Vagina (tissue), 2 donors: ENCODE measurements at regions not wholly inside any gene's neighbourhood (a gene's known extent, or its start where the extent isn't known, plus 50 kb on each side); places are given as distances from the start of the nearest gene placed in this dataset.
"Not testable (repeated sequence)": the region's sequence is repeated elsewhere in the genome, so short reads cannot be mapped to it uniquely, and the experiment has no call there.

Experiments used
- DNase-seq, 2 donors: peaks; one replicate each; pipeline ENCODE4 v3.0.0-alpha.2; 2017; ENCODE audit errors: extremely low spot score in 2 of 2
- H3K27ac ChIP-seq: fragments of 200-600 bp; sonication (generic); one replicate; pipeline ENCODE4 v1.5.1; 2019
- H3K27me3 ChIP-seq: fragments of 200-600 bp; sonication (generic); one replicate; pipeline ENCODE4 v1.5.1; 2019
- H3K36me3 ChIP-seq, 2 donors: fragments of 200-600 bp; sonication (generic); one replicate each; pipeline ENCODE4 v1.5.1; 2017 to 2019
- H3K4me1 ChIP-seq: fragments of 200-600 bp; sonication (generic); one replicate; pipeline ENCODE4 v1.5.1; 2019
- H3K4me3 ChIP-seq, 2 donors: fragments of 200-600 bp; sonication (generic); 1 replicate in 1 of 2; 2 replicates in 1 of 2; pipeline ENCODE4 v1.5.1; 2016 to 2019
- H3K9me3 ChIP-seq: fragments of 200-600 bp; sonication (generic); one replicate; pipeline ENCODE4 v1.5.1; 2019
- CTCF ChIP-seq, 3 experiments: fragments of 450-650 bp in 2 of 3; fragments of 200-600 bp in 1 of 3; sonication (generic) in 1 of 3; IDR thresholded peaks; one replicate each; pipeline ENCODE4 v1.5.1; 2017 to 2019; ENCODE audit warnings: antibody characterized with exemption in 3 of 3, mild to moderate bottlenecking in 2 of 3, moderate library complexity in 2 of 3
- POLR2A ChIP-seq, 2 donors: fragments of 450-650 bp; IDR thresholded peaks; one replicate each; pipeline ENCODE4 v1.6.1; 2017; ENCODE audit warnings: antibody characterized with exemption in 2 of 2, mild to moderate bottlenecking in 2 of 2, moderate library complexity in 2 of 2
- POLR2AphosphoS5 ChIP-seq, 2 donors: sonication (generic); formaldehyde crosslinking; IDR thresholded peaks; one replicate each; pipeline ENCODE4 v1.9.0; 2017; ENCODE audit warnings: antibody characterized with exemption in 2 of 2, mild to moderate bottlenecking in 2 of 2, low read depth in 1 of 2; ENCODE audit not compliant: insufficient read depth in 1 of 2
- intact Hi-C: fragments of 100-400 bp; cut with DNase I; formaldehyde crosslinking; loops from one replicate; pipeline ENCODE4 v1.15.1; 2023

GRCh38 chr18:56282234-56283104 is 355.9 kb downstream of the TXNL1 start:
- H3K27me3 ChIP-seq: no peaks in the 10 kb centered on the region
- H3K4me1 ChIP-seq: no peaks in the 10 kb centered on the region
- H3K36me3 ChIP-seq: no peaks in the 10 kb centered on the region
- no peak overlapping the region for H3K4me3 ChIP-seq
- no peaks in the 10 kb centered on the region for H3K9me3 ChIP-seq
- H3K27ac ChIP-seq: no peak overlapping the region
- intact Hi-C loops: no loop called here
- DNase-seq: no peak
- TF ChIP-seq CTCF (IDR thresholded peaks at IDR 0.05) (no peak), POLR2AphosphoS5 (IDR thresholded peaks at IDR 0.05; ENCODE audit: insufficient read depth in 1 of 2, low read depth in 1 of 2) (no peak), POLR2A (IDR thresholded peaks at IDR 0.05) (no peak)

- H3K27ac ChIP-seq, H3K27me3 ChIP-seq, intact Hi-C loops: not testable (repeated sequence)
Observed at GRCh38 chr18:56279816-56280215, 358.6 kb downstream of the TXNL1 start.

GRCh38 chr18:56278421-56279003 is 359.9 kb downstream of the TXNL1 start:
- Histone ChIP-seq H3K4me1 (no peaks in the 10 kb centered on the region), H3K27ac (no peak overlapping the region), H3K27me3 (no peaks in the 10 kb centered on the region), H3K36me3 (no peaks in the 10 kb centered on the region), H3K9me3 (no peaks in the 10 kb centered on the region), H3K4me3 (no peak overlapping the region)
- DNase-seq: no peak
- intact Hi-C loops: no loop called here
- TF ChIP-seq POLR2AphosphoS5 (IDR thresholded peaks at IDR 0.05; ENCODE audit: insufficient read depth in 1 of 2, low read depth in 1 of 2) (no peak), POLR2A (IDR thresholded peaks at IDR 0.05) (no peak)

More at GRCh38 chr18:56279816-56280215, 358.6 kb downstream of the TXNL1 start:
- not testable (repeated sequence) for H3K4me1 ChIP-seq, H3K36me3 ChIP-seq, H3K4me3 ChIP-seq, DNase-seq, H3K9me3 ChIP-seq

GRCh38 chr18:56276466-56276865 is 361.9 kb downstream of the TXNL1 start:
- Histone ChIP-seq H3K9me3 (no peaks in the 10 kb centered on the region), H3K27me3 (no peaks in the 10 kb centered on the region), H3K4me3 (no peak overlapping the region), H3K4me1 (no peaks in the 10 kb centered on the region), H3K27ac (no peak overlapping the region), H3K36me3 (no peaks in the 10 kb centered on the region)
- TF ChIP-seq POLR2A (IDR thresholded peaks at IDR 0.05) (no peak), CTCF (IDR thresholded peaks at IDR 0.05) (no peak), POLR2AphosphoS5 (IDR thresholded peaks at IDR 0.05; ENCODE audit: insufficient read depth in 1 of 2, low read depth in 1 of 2) (no peak)
- intact Hi-C loops: no loop called here
- no peak for DNase-seq

GRCh38 chr18:56273541-56274219 is 364.7 kb downstream of the TXNL1 start:
- Histone ChIP-seq H3K4me3 (no peak overlapping the region), H3K27ac (no peak overlapping the region), H3K36me3 (no peaks in the 10 kb centered on the region), H3K9me3 (no peaks in the 10 kb centered on the region), H3K27me3 (no peaks in the 10 kb centered on the region), H3K4me1 (no peaks in the 10 kb centered on the region)
- DNase-seq: no peak
- TF ChIP-seq POLR2A (IDR thresholded peaks at IDR 0.05) (no peak), POLR2AphosphoS5 (IDR thresholded peaks at IDR 0.05; ENCODE audit: insufficient read depth in 1 of 2, low read depth in 1 of 2) (no peak), CTCF (IDR thresholded peaks at IDR 0.05) (no peak)
- intact Hi-C loops: no loop called here
